Islet of Langerhans (tissue), 1 donor: ENCODE measurements at regions not wholly inside any gene's neighbourhood (a gene's known extent, or its start where the extent isn't known, plus 50 kb on each side); places are given as distances from the start of the nearest gene placed in this dataset.

Experiments used
- FAIRE-seq: peaks from one replicate; lab custom pipeline; 2011; peaks lifted over from hg19 to GRCh38; lab: Jason Lieb, UNC

- FAIRE-seq, result no peak
These were observed 1141.3 kb downstream of the BCL11B start for GRCh38 chr14:98130691-98131090.

- no peak for FAIRE-seq
These were observed 1140.6 kb downstream of the BCL11B start for GRCh38 chr14:98131406-98131805.

- FAIRE-seq, result no peak
These were observed 1138.2 kb downstream of the BCL11B start for GRCh38 chr14:98133806-98134205.

- no peak for FAIRE-seq
These were observed 1135.8 kb downstream of the BCL11B start for GRCh38 chr14:98136012-98136789.

- FAIRE-seq, result no peak
These were observed 1134.6 kb downstream of the BCL11B start for GRCh38 chr14:98137131-98138025.

GRCh38 chr14:98138666-98139065 lies 1133.3 kb downstream of the BCL11B start:
- FAIRE-seq, result no peak

- FAIRE-seq, result no peak
These were observed 1131.0 kb downstream of the BCL11B start for GRCh38 chr14:98140862-98141530.

GRCh38 chr14:98143566-98143965 lies 1128.4 kb downstream of the BCL11B start:
- no peak for FAIRE-seq

- no peak for FAIRE-seq
These were observed 1127.0 kb downstream of the BCL11B start for GRCh38 chr14:98144964-98145363.

- FAIRE-seq, result no peak
These were observed 1125.6 kb downstream of the BCL11B start for GRCh38 chr14:98146416-98146815.

- FAIRE-seq, result no peak
These were observed 1117.7 kb downstream of the BCL11B start for GRCh38 chr14:98154254-98154653.

GRCh38 chr14:98156411-98156810 lies 1115.6 kb downstream of the BCL11B start:
- FAIRE-seq, result no peak

GRCh38 chr14:98160901-98161300 lies 1111.1 kb downstream of the BCL11B start:
- no peak for FAIRE-seq

- FAIRE-seq, result no peak
These were observed 1110.6 kb downstream of the BCL11B start for GRCh38 chr14:98161356-98161755.

GRCh38 chr14:98162856-98163805 lies 1108.9 kb downstream of the BCL11B start:
- FAIRE-seq, result no peak

GRCh38 chr14:98163873-98164272 lies 1108.1 kb downstream of the BCL11B start:
- FAIRE-seq, result no peak

GRCh38 chr14:98165976-98166375 lies 1106.0 kb downstream of the BCL11B start:
- no peak for FAIRE-seq

GRCh38 chr14:98167275-98167674 lies 1104.7 kb downstream of the BCL11B start:
- no peak for FAIRE-seq

GRCh38 chr14:98167705-98168104 lies 1104.3 kb downstream of the BCL11B start:
- FAIRE-seq, result no peak

GRCh38 chr14:98168211-98168985 lies 1103.6 kb downstream of the BCL11B start:
- FAIRE-seq, result no peak

- no peak for FAIRE-seq
These were observed 1102.8 kb downstream of the BCL11B start for GRCh38 chr14:98169170-98169587.
